ENCODE measurements at regions not wholly inside any gene's neighbourhood (a gene's known extent, or its start where the extent isn't known, plus 50 kb on each side); places are given as distances from the start of the nearest gene placed in this dataset.

DNA sequence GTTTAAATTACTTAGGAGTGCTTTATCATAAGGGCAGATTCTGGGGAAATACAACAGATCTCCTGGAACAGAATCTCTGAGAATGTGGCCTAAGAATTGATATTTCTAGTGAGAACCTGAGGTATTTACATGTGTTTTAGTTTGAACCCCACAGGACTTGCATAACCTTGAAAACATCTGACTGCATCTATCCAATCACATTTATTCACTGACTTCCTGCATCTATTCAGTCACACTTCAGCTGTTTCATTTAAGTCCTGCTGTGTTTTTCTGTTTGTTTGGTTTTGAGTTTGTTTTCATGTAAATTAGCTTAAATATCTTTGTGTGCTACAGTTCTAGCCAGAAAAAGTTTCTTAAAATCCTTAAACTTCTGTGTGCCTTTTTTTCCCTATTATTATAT lies 1260.7 kb downstream of the PLA2G4A start:
- H3K36me3 Mint-ChIP-seq (ENCODE audit: low read depth): no peaks in the 10 kb centered on the region
- TF ChIP-seq, protein P1, sequence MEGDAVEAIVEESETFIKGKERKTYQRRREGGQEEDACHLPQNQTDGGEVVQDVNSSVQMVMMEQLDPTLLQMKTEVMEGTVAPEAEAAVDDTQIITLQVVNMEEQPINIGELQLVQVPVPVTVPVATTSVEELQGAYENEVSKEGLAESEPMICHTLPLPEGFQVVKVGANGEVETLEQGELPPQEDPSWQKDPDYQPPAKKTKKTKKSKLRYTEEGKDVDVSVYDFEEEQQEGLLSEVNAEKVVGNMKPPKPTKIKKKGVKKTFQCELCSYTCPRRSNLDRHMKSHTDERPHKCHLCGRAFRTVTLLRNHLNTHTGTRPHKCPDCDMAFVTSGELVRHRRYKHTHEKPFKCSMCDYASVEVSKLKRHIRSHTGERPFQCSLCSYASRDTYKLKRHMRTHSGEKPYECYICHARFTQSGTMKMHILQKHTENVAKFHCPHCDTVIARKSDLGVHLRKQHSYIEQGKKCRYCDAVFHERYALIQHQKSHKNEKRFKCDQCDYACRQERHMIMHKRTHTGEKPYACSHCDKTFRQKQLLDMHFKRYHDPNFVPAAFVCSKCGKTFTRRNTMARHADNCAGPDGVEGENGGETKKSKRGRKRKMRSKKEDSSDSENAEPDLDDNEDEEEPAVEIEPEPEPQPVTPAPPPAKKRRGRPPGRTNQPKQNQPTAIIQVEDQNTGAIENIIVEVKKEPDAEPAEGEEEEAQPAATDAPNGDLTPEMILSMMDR (IDR thresholded peaks at IDR 0.05): no peak
- peaks cover 3% of the 10 kb centered on the region for H3K9me3 Mint-ChIP-seq
- no peaks in the 10 kb centered on the region for H3K4me1 Mint-ChIP-seq
- H3K27ac Mint-ChIP-seq: no peak overlapping the region
- DNase-seq: no peak
- H3K27me3 Mint-ChIP-seq (ENCODE audit: low read depth, poor library complexity): no peaks in the 10 kb centered on the region
- no peak overlapping the region for H3K4me3 Mint-ChIP-seq

DNA sequence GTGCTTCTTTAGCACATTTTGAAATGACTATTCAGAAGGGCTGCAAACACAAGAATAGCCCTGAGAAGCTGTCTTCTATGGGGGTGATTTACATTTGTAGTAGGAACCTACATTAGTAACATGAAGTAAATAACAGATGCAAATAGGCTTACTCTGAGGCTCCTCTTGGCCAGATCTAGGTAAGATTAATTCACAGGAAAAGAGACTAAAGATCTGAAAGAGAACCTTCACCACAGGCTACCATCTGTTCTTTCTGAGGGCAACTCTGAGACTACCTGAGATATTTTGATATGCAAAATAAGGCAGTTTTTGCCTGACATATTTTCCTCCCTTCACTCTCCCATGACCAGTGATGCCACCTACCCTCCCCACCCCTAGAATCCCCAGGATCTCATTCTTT lies 1267.8 kb downstream of the PLA2G4A start:
- no peak for DNase-seq
- H3K4me3 Mint-ChIP-seq: no peak overlapping the region
- no peak overlapping the region for H3K27ac Mint-ChIP-seq
- no peaks in the 10 kb centered on the region for H3K36me3 Mint-ChIP-seq (ENCODE audit: low read depth)
- TF ChIP-seq, protein P1 (IDR thresholded peaks at IDR 0.05): no peak
- no peaks in the 10 kb centered on the region for H3K9me3 Mint-ChIP-seq
- no peaks in the 10 kb centered on the region for H3K4me1 Mint-ChIP-seq
- H3K27me3 Mint-ChIP-seq (ENCODE audit: low read depth, poor library complexity): peaks cover 5% of the 10 kb centered on the region

DNA sequence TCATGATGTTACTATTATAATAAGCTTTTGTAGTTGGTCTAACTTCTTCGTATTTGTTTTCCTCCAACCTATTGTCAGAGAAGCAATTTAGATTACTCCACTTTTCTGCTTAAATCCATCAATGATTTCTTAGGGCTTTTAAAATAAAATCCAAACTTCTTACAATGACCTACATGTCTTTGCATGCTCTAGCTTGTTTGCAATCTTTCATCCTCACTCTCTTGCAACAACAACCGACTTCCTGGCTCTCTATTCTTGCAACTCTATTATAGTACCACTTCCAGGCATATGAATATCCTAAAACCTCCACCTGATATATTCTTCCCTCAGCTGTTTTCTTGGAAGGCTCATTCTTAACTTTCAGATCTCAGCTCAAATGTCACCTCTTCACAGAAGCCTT lies 1288.7 kb downstream of the PLA2G4A start:
- no peak overlapping the region for H3K4me3 Mint-ChIP-seq
- H3K4me1 Mint-ChIP-seq: no peaks in the 10 kb centered on the region
- H3K36me3 Mint-ChIP-seq (ENCODE audit: low read depth): no peaks in the 10 kb centered on the region
- no peak for DNase-seq
- peaks cover 5% of the 10 kb centered on the region for H3K27me3 Mint-ChIP-seq (ENCODE audit: low read depth, poor library complexity)
- no peaks in the 10 kb centered on the region for H3K9me3 Mint-ChIP-seq
- no peak overlapping the region for H3K27ac Mint-ChIP-seq
- TF ChIP-seq, protein P1 (IDR thresholded peaks at IDR 0.05): no peak

DNA sequence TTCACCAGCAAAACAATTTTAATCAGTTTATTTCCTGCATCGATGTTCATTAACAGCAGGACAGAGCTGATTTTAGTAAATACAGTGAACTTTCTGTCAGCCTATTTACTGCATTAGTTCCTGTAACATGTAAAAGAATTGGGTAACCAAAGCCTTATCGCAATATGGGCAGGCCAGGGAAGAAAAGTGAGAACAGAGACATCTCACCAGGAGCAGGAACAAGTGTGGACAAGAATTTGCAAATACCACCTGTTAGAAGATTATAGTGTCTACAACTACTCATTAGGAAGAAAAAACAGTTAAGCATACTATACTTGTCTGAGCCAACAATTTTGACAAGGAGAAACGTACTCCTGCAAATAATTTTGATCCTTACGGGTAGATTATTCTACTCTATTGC lies 1293.9 kb downstream of the PLA2G4A start:
- Mint-ChIP-seq H3K4me1 (no peaks in the 10 kb centered on the region), H3K36me3 (ENCODE audit: low read depth) (no peaks in the 10 kb centered on the region), H3K4me3 (no peak overlapping the region)

DNA sequence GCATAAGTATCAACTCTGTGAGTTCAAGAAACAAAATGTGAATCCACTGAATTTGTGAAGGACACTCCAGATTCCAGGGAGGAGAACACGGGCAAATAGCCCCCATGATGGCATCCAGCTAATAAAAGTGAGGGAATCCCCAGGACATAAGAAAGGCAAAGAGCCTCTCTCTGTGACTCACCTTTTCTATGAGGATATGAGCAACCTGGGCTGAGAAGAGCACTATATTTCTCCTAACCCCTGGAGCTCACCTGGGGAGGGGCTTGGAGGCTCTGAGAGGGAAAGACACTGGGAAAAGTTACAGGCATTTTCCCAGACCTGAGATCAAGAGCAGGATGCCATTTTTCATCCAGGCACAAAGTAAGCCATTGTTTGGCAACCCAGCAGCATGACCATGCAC lies 1298.8 kb downstream of the PLA2G4A start:
- TF ChIP-seq, protein P1 (IDR thresholded peaks at IDR 0.05): no peak
- Mint-ChIP-seq H3K27me3 (ENCODE audit: low read depth, poor library complexity) (no peaks in the 10 kb centered on the region), H3K36me3 (ENCODE audit: low read depth) (no peaks in the 10 kb centered on the region), H3K27ac (no peak overlapping the region), H3K9me3 (no peaks in the 10 kb centered on the region), H3K4me1 (no peaks in the 10 kb centered on the region), H3K4me3 (no peak overlapping the region)
- no peak for DNase-seq

More for the DNA sequence above, 1293.9 kb downstream of the PLA2G4A start:
- DNase-seq: no peak
- H3K27me3 Mint-ChIP-seq (ENCODE audit: low read depth, poor library complexity): peaks cover 5% of the 10 kb centered on the region
- TF ChIP-seq, protein P1 (IDR thresholded peaks at IDR 0.05): no peak
- no peak overlapping the region for H3K27ac Mint-ChIP-seq
- no peaks in the 10 kb centered on the region for H3K9me3 Mint-ChIP-seq

DNA sequence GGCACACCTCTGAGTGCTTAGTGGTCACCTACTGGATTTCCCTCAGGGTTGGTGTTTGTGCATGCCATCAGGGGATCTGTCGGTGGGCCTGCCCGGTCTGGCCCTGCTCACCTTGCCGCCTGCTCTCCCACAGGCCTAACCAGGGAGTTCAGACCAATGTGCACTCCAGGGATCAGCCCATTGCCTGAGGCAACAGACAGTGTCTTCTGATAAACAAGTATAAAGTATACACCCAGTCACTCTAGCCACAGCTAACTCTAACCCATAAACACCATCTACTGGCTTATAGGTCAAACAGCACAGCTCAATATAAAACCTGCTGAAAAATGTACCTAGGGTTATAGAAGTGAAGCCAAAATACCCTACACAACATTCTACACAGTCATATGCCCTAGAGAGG lies 1300.0 kb downstream of the PLA2G4A start:
- Mint-ChIP-seq H3K4me3 (no peak overlapping the region), H3K4me1 (no peaks in the 10 kb centered on the region), H3K27ac (no peak overlapping the region), H3K9me3 (no peaks in the 10 kb centered on the region), H3K36me3 (ENCODE audit: low read depth) (no peaks in the 10 kb centered on the region), H3K27me3 (ENCODE audit: low read depth, poor library complexity) (no peaks in the 10 kb centered on the region)
- DNase-seq: no peak
- TF ChIP-seq, protein P1 (IDR thresholded peaks at IDR 0.05): no peak

Data from nephron progenitor cell (in vitro differentiated cells).